Neural cell (in vitro differentiated cells): ENCODE measurements at regions not wholly inside any gene's neighbourhood (a gene's known extent, or its start where the extent isn't known, plus 50 kb on each side); places are given as distances from the start of the nearest gene placed in this dataset.

Experiments used
- H2AFZ ChIP-seq: fragments of 200-600, 300-800 bp; sonication (generic), shearing (Covaris generic); 2 replicates; pipeline ENCODE4 v1.6.0; 2014; ENCODE audit warnings: low read depth, mild to moderate bottlenecking, antibody characterized with exemption, low read length, moderate library complexity
- H3F3A ChIP-seq: fragments of 200-600 bp; shearing (Covaris generic); 2 replicates; pipeline ENCODE4 v1.6.1; 2016; ENCODE audit warnings: mild to moderate bottlenecking, moderate library complexity, mixed read lengths, antibody characterized with exemption, low read length; ENCODE audit not compliant: insufficient read depth, poor library complexity, severe bottlenecking
- H3K27ac ChIP-seq: fragments of 200-600, 300-800 bp; sonication (generic), shearing (Covaris generic); 2 replicates; pipeline ENCODE4 v1.5.1; 2014; ENCODE audit warnings: mild to moderate bottlenecking, low read length, moderate library complexity
- H3K27me3 ChIP-seq: fragments of 300-800, 200-600 bp; sonication (generic), shearing (Covaris generic); 2 replicates; pipeline ENCODE4 v1.6.0; 2014; ENCODE audit warnings: mild to moderate bottlenecking, low read depth, low read length, moderate library complexity; ENCODE audit not compliant: insufficient read depth
- H3K36me3 ChIP-seq: fragments of 300-800, 200-600 bp; sonication (generic), shearing (Covaris generic); 2 replicates; pipeline ENCODE4 v1.5.1; 2014; ENCODE audit warnings: mild to moderate bottlenecking, antibody characterized with exemption, low read length, moderate library complexity; ENCODE audit not compliant: insufficient read depth
- H3K4me2 ChIP-seq: fragments of 300-800, 200-600 bp; sonication (generic), shearing (Covaris generic); 2 replicates; pipeline ENCODE4 v1.6.0; 2014; ENCODE audit warnings: mild to moderate bottlenecking, low read length
- H3K4me3 ChIP-seq: fragments of 300-800, 200-600 bp; sonication (generic), shearing (Covaris generic); 2 replicates; pipeline ENCODE4 v1.5.1; 2014; ENCODE audit warnings: mild to moderate bottlenecking, low read length, moderate library complexity
- H3K79me2 ChIP-seq: fragments of 200-600 bp; shearing (Covaris generic); replicated peaks from 2 replicates; pipeline ENCODE4 v1.6.0; 2014; ENCODE audit warnings: mild to moderate bottlenecking, low read length, moderate library complexity; ENCODE audit not compliant: insufficient read depth
- H3K9ac ChIP-seq: fragments of 300-800, 200-600 bp; sonication (generic), shearing (Covaris generic); 2 replicates; pipeline ENCODE4 v1.6.1; 2016; ENCODE audit warnings: mild to moderate bottlenecking, low read length, mixed read lengths
- H3K9me2 ChIP-seq: fragments of 200-600 bp; shearing (Covaris generic); 2 replicates; pipeline ENCODE4 v1.6.1; 2016; ENCODE audit warnings: mild to moderate bottlenecking, low read length, mixed read lengths; ENCODE audit not compliant: insufficient read depth
- H3K9me3 ChIP-seq: fragments of 200-600, 300-800 bp; sonication (generic), shearing (Covaris generic); 2 replicates; pipeline ENCODE4 v1.6.1; 2016; ENCODE audit warnings: mild to moderate bottlenecking, mixed run types, low read length, moderate library complexity, mixed read lengths
- H4K20me1 ChIP-seq: fragments of 200-600 bp; shearing (Covaris generic); 2 replicates; pipeline ENCODE4 v1.6.1; 2016; ENCODE audit warnings: mild to moderate bottlenecking, mixed run types; ENCODE audit not compliant: insufficient read depth
- EP300 ChIP-seq: fragments of 450-650 bp; conservative IDR thresholded peaks from 2 replicates; pipeline ENCODE4 v1.6.1; 2014; ENCODE audit warnings: antibody characterized with exemption, mild to moderate bottlenecking, moderate library complexity; ENCODE audit not compliant: poor library complexity, severe bottlenecking
- EZH2 ChIP-seq: fragments of 200-600, 300-800 bp; shearing (Covaris generic), sonication (generic); IDR thresholded peaks from 2 replicates; pipeline ENCODE4 v1.6.1; 2014; ENCODE audit warnings: antibody characterized with exemption, low read length, borderline replicate concordance, mild to moderate bottlenecking; ENCODE audit not compliant: insufficient read depth, poor library complexity, severe bottlenecking
- MXI1 ChIP-seq: fragments of 450-650 bp; conservative IDR thresholded peaks from 2 replicates; pipeline ENCODE4 v1.6.1; 2014; ENCODE audit warnings: antibody characterized with exemption, mild to moderate bottlenecking; ENCODE audit not compliant: poor library complexity, severe bottlenecking
- POLR2AphosphoS5 ChIP-seq: IDR thresholded peaks from 2 replicates; pipeline ENCODE4 v1.6.1; 2012
- RAD21 ChIP-seq: fragments of 450-650 bp; conservative IDR thresholded peaks from 2 replicates; pipeline ENCODE4 v1.6.1; 2014; ENCODE audit warnings: antibody characterized with exemption, mild to moderate bottlenecking, moderate library complexity
- SMC3 ChIP-seq: fragments of 450-650 bp; conservative IDR thresholded peaks from 2 replicates; pipeline ENCODE4 v1.6.1; 2014; ENCODE audit warnings: antibody characterized with exemption, mild to moderate bottlenecking, moderate library complexity; ENCODE audit not compliant: poor library complexity
- TAF1 ChIP-seq: IDR thresholded peaks from 2 replicates; pipeline ENCODE4 v1.6.1; 2012; ENCODE audit warnings: low read depth
- TF ChIP-seq, protein P1 (sequence below): IDR thresholded peaks from 2 replicates; pipeline ENCODE4 v1.6.1; 2012; ENCODE audit warnings: borderline replicate concordance
- TF ChIP-seq, protein P2 (sequence below): fragments of 450-650 bp; IDR thresholded peaks from 2 replicates; pipeline ENCODE4 v1.5.1; 2014; ENCODE audit warnings: antibody characterized with exemption, mild to moderate bottlenecking, moderate library complexity; ENCODE audit not compliant: poor library complexity, severe bottlenecking

DNA sequence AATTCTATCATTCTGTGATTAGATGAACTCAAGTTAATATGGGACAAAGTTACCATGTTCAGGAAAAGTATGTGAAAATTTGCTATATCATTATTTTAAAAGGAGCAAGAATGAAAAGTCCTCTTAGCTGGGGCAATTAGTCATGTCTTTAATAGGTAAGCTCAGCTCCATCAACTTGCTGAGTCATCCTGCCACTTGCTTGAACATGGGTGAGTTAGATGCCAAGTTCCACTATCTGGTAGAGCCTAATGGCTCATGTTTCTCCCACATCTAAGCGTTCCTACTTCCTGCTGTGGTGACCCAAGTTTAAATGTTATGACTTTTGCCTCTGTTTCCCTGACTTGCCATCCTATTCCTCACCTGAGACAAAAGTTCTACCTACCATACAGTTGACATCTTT lies 276.8 kb downstream of the ZNF674 start:
- Histone ChIP-seq H3K9me3 (no peaks in the 10 kb centered on the region), H3K4me3 (no peak overlapping the region), H3K36me3 (no peaks in the 10 kb centered on the region), H3K27me3 (no peaks in the 10 kb centered on the region), H3K9me2 (no peaks in the 10 kb centered on the region), H3K79me2 (no peaks in the 10 kb centered on the region), H3K4me2 (no peak overlapping the region), H3K9ac (no peak overlapping the region), H4K20me1 (no peaks in the 10 kb centered on the region), H2AFZ (no peak overlapping the region), H3F3A (no peaks in the 10 kb centered on the region), H3K27ac (no peak overlapping the region)
- no peak for TF ChIP-seq MXI1
- no peak for TF ChIP-seq TAF1
- TF ChIP-seq RAD21, result no peak
- no peak for TF ChIP-seq EZH2
- TF ChIP-seq POLR2AphosphoS5, result no peak
- no peak for TF ChIP-seq EP300
- TF ChIP-seq, protein P1, sequence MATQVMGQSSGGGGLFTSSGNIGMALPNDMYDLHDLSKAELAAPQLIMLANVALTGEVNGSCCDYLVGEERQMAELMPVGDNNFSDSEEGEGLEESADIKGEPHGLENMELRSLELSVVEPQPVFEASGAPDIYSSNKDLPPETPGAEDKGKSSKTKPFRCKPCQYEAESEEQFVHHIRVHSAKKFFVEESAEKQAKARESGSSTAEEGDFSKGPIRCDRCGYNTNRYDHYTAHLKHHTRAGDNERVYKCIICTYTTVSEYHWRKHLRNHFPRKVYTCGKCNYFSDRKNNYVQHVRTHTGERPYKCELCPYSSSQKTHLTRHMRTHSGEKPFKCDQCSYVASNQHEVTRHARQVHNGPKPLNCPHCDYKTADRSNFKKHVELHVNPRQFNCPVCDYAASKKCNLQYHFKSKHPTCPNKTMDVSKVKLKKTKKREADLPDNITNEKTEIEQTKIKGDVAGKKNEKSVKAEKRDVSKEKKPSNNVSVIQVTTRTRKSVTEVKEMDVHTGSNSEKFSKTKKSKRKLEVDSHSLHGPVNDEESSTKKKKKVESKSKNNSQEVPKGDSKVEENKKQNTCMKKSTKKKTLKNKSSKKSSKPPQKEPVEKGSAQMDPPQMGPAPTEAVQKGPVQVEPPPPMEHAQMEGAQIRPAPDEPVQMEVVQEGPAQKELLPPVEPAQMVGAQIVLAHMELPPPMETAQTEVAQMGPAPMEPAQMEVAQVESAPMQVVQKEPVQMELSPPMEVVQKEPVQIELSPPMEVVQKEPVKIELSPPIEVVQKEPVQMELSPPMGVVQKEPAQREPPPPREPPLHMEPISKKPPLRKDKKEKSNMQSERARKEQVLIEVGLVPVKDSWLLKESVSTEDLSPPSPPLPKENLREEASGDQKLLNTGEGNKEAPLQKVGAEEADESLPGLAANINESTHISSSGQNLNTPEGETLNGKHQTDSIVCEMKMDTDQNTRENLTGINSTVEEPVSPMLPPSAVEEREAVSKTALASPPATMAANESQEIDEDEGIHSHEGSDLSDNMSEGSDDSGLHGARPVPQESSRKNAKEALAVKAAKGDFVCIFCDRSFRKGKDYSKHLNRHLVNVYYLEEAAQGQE, result no peak
- TF ChIP-seq SMC3, result no peak
- TF ChIP-seq, protein P2, sequence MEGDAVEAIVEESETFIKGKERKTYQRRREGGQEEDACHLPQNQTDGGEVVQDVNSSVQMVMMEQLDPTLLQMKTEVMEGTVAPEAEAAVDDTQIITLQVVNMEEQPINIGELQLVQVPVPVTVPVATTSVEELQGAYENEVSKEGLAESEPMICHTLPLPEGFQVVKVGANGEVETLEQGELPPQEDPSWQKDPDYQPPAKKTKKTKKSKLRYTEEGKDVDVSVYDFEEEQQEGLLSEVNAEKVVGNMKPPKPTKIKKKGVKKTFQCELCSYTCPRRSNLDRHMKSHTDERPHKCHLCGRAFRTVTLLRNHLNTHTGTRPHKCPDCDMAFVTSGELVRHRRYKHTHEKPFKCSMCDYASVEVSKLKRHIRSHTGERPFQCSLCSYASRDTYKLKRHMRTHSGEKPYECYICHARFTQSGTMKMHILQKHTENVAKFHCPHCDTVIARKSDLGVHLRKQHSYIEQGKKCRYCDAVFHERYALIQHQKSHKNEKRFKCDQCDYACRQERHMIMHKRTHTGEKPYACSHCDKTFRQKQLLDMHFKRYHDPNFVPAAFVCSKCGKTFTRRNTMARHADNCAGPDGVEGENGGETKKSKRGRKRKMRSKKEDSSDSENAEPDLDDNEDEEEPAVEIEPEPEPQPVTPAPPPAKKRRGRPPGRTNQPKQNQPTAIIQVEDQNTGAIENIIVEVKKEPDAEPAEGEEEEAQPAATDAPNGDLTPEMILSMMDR, result no peak

GRCh38 chrX:46263494-46263893 lies 281.7 kb downstream of the ZNF674 start:
- Histone ChIP-seq H3K79me2 (no peaks in the 10 kb centered on the region), H3F3A (no peaks in the 10 kb centered on the region), H3K27ac (no peak overlapping the region), H3K27me3 (no peaks in the 10 kb centered on the region), H3K9me2 (no peaks in the 10 kb centered on the region), H4K20me1 (no peaks in the 10 kb centered on the region), H3K36me3 (no peaks in the 10 kb centered on the region), H3K9me3 (no peaks in the 10 kb centered on the region), H2AFZ (no peak overlapping the region), H3K4me2 (no peak overlapping the region), H3K9ac (no peak overlapping the region), H3K4me3 (no peak overlapping the region)
- no peak for TF ChIP-seq EZH2
- TF ChIP-seq POLR2AphosphoS5, result no peak
- TF ChIP-seq, protein P2, result no peak
- TF ChIP-seq, protein P1, result no peak
- TF ChIP-seq TAF1, result no peak
- no peak for TF ChIP-seq EP300
- no peak for TF ChIP-seq SMC3
- TF ChIP-seq MXI1, result no peak
